SK-N-SH (cell line): ENCODE measurements at regions not wholly inside any gene's neighbourhood (a gene's known extent, or its start where the extent isn't known, plus 50 kb on each side); places are given as distances from the start of the nearest gene placed in this dataset.

Experiments used
- CTCF ChIA-PET: fragments of 300-600, 350-600 bp; formaldehyde crosslinking; extraction: SDS; loops from one replicate; lab custom pipeline; 2021; lab: Yijun Ruan, JAX
- POLR2A ChIA-PET: fragments of 350-600 bp; sonication (Branson Sonifier 250); formaldehyde crosslinking; extraction: SDS; loops from one replicate; lab custom pipeline; 2020; ENCODE audit warnings: antibody characterized with exemption, inconsistent platforms; lab: Yijun Ruan, JAX
- DNase-seq: peaks from one replicate; pipeline ENCODE4 v3.0.0; 2012
- H2AFZ ChIP-seq: fragments of 200-600 bp; sonication (generic); 2 replicates; pipeline ENCODE4 v1.8.1; 2016; ENCODE audit warnings: antibody characterized with exemption, mild to moderate bottlenecking, low read depth
- H3F3A ChIP-seq: fragments of 200-600 bp; sonication (generic); replicated peaks from 2 replicates; pipeline ENCODE3; 2016; ENCODE audit warnings: antibody characterized with exemption, mild to moderate bottlenecking; ENCODE audit not compliant: insufficient read depth
- H3K27ac ChIP-seq, 2 experiments: fragments of 200-500 bp in 1 of 2; fragments of 200-600 bp in 1 of 2; sonication (Bioruptor generic) in 1 of 2; sonication (generic), shearing (Covaris generic) in 1 of 2; 2 replicates each; pipeline versions ENCODE4 v1.5.1 to v1.6.1; 2014 to 2016; ENCODE audit warnings: low read depth in 2 of 2, inconsistent platforms in 1 of 2, low read length in 1 of 2, mild to moderate bottlenecking in 1 of 2, mixed read lengths in 1 of 2
- H3K27me3 ChIP-seq: fragments of 200-600 bp; sonication (generic), shearing (Covaris generic); 2 replicates; pipeline ENCODE4 v1.6.1; 2016; ENCODE audit warnings: mixed run types; ENCODE audit not compliant: insufficient read depth
- H3K36me3 ChIP-seq, 2 experiments: fragments of 200-500 bp in 1 of 2; fragments of 200-600 bp in 1 of 2; sonication (Bioruptor generic) in 1 of 2; sonication (generic) in 1 of 2; replicated peaks in 1 of 2; 2 replicates each; pipeline versions ENCODE3 to v1.5.1; 2014 to 2016; ENCODE audit warnings: low read length in 1 of 2, mild to moderate bottlenecking in 1 of 2; ENCODE audit not compliant: insufficient read depth in 2 of 2, control insufficient read depth in 1 of 2
- H3K4me1 ChIP-seq, 2 experiments: fragments of 200-500 bp in 1 of 2; fragments of 200-600 bp in 1 of 2; sonication (Bioruptor generic) in 1 of 2; sonication (generic), shearing (Covaris generic) in 1 of 2; 2 replicates each; pipeline versions ENCODE4 v1.5.1 to v1.6.1; 2014 to 2016; ENCODE audit warnings: low read depth in 1 of 2, low read length in 1 of 2, mixed run types in 1 of 2; ENCODE audit not compliant: insufficient read depth in 2 of 2, control insufficient read depth in 1 of 2
- H3K4me2 ChIP-seq: fragments of 200-600 bp; sonication (generic), shearing (Covaris generic); 2 replicates; pipeline ENCODE4 v1.6.1; 2017; ENCODE audit warnings: mixed run types
- H3K4me3 ChIP-seq, 2 experiments: fragments of 200-500 bp in 1 of 2; fragments of 200-600 bp in 1 of 2; sonication (Bioruptor generic) in 1 of 2; sonication (generic), shearing (Covaris generic) in 1 of 2; 2 replicates each; pipeline versions ENCODE4 v1.5.1 to v1.8.1; 2014 to 2016; ENCODE audit warnings: low read depth in 2 of 2, inconsistent platforms in 1 of 2, low read length in 1 of 2, mild to moderate bottlenecking in 1 of 2, mixed read lengths in 1 of 2, moderate library complexity in 1 of 2
- H3K79me2 ChIP-seq: fragments of 200-600 bp; sonication (generic); 2 replicates; pipeline ENCODE4 v1.8.1; 2017; ENCODE audit warnings: mild to moderate bottlenecking; ENCODE audit not compliant: insufficient read depth
- H3K9ac ChIP-seq: fragments of 200-600 bp; sonication (generic); 2 replicates; pipeline ENCODE4 v1.6.1; 2017; ENCODE audit warnings: mixed run types
- H3K9me2 ChIP-seq: fragments of 200-600 bp; sonication (generic); 2 replicates; pipeline ENCODE4 v1.6.1; 2017; ENCODE audit warnings: mixed run types
- H3K9me3 ChIP-seq: fragments of 200-600 bp; sonication (generic); 2 replicates; pipeline ENCODE4 v1.6.1; 2017; ENCODE audit warnings: mixed run types, mild to moderate bottlenecking, moderate library complexity
- H4K20me1 ChIP-seq: fragments of 200-600 bp; sonication (generic); 2 replicates; pipeline ENCODE4 v1.6.1; 2017; ENCODE audit warnings: mild to moderate bottlenecking, mixed run types; ENCODE audit not compliant: insufficient read depth
- CTCF ChIP-seq: fragments of 200-600 bp; sonication (generic); IDR thresholded peaks from 2 replicates; pipeline ENCODE4 v1.6.1; 2017; ENCODE audit warnings: antibody characterized with exemption, mild to moderate bottlenecking, moderate library complexity
- ELF1 ChIP-seq: IDR thresholded peaks from 2 replicates; pipeline ENCODE4 v1.4.0; 2012
- EZH2phosphoT487 ChIP-seq: fragments of 200-600 bp; sonication (generic); IDR thresholded peaks from 2 replicates; pipeline ENCODE4 v1.6.1; 2017; ENCODE audit warnings: low read depth, mixed run types, mild to moderate bottlenecking, antibody characterized with exemption, moderate library complexity, borderline replicate concordance
- FOXM1 ChIP-seq: IDR thresholded peaks from 2 replicates; pipeline ENCODE4 v1.4.0; 2012; ENCODE audit warnings: low read depth, mild to moderate bottlenecking
- GABPA ChIP-seq: IDR thresholded peaks from 2 replicates; pipeline ENCODE4 v1.4.0; 2012; ENCODE audit warnings: low read depth, mild to moderate bottlenecking
- GATA2 ChIP-seq: sonication (generic); formaldehyde crosslinking; IDR thresholded peaks from 2 replicates; pipeline ENCODE4 v1.5.0; 2020; ENCODE audit warnings: mild to moderate bottlenecking, missing genetic modification reagents
- MXI1 ChIP-seq: IDR thresholded peaks from 2 replicates; pipeline ENCODE4 v1.6.1; 2012; ENCODE audit warnings: mild to moderate bottlenecking, low read depth, low read length, improper control_type of control experiment
- NFIC ChIP-seq: IDR thresholded peaks from 2 replicates; pipeline ENCODE4 v1.4.0; 2012; ENCODE audit warnings: borderline replicate concordance
- POLR2AphosphoS5 ChIP-seq: IDR thresholded peaks from 2 replicates; pipeline ENCODE4 v1.6.1; 2012; ENCODE audit warnings: low read depth, low read length
- RCOR1 ChIP-seq: fragments of 150-350 bp; IDR thresholded peaks from 2 replicates; pipeline ENCODE4 v1.6.1; 2017; ENCODE audit warnings: antibody characterized with exemption, low read length
- SMC3 ChIP-seq: IDR thresholded peaks from 2 replicates; pipeline ENCODE4 v1.6.1; 2012; ENCODE audit warnings: low read depth, low read length, improper control_type of control experiment
- USF1 ChIP-seq: IDR thresholded peaks from 2 replicates; pipeline ENCODE4 v1.4.0; 2012; ENCODE audit warnings: low read depth, borderline replicate concordance
- YY1 ChIP-seq: IDR thresholded peaks from 2 replicates; pipeline ENCODE4 v1.4.0; 2012; ENCODE audit warnings: low read depth, mild to moderate bottlenecking
- WGBS: methylation state at CpG from one replicate; pipeline ENCODE4 v1.1.6; 2017; ENCODE audit warnings: low lambda C conversion rate; 5-methylcytosine and 5-hydroxymethylcytosine counted together
- TF ChIP-seq, protein P1 (sequence below): IDR thresholded peaks from 2 replicates; pipeline ENCODE4 v1.4.0; 2012; ENCODE audit warnings: low read depth, borderline replicate concordance

- no peaks in the 10 kb centered on the region for H3K36me3 ChIP-seq
- H3K9me3 ChIP-seq: no peaks in the 10 kb centered on the region
- H3K27me3 ChIP-seq: no peaks in the 10 kb centered on the region
- H3F3A ChIP-seq: no peaks in the 10 kb centered on the region
- H3K27ac ChIP-seq: no peak overlapping the region
- H3K4me2 ChIP-seq: no peak overlapping the region
- POLR2A ChIA-PET: no interaction called here
- H3K4me1 ChIP-seq: no peaks in the 10 kb centered on the region
- no peak overlapping the region for H3K9ac ChIP-seq
- CTCF ChIA-PET: interaction anchor here (1.1 to 1.4 kb wide), 2 partner anchors 10 to 13 kb away, joined by 3 to 4 read pairs; no protein-coding TSS in a partner anchor
- TF ChIP-seq CTCF (no peak), FOXM1 (no peak), EZH2phosphoT487 (no peak), ELF1 (no peak), USF1 (no peak), POLR2AphosphoS5 (no peak), RCOR1 (no peak), SMC3 (no peak), GATA2 (no peak), NFIC (no peak), GABPA (no peak), MXI1 (no peak), YY1 (no peak)
- TF ChIP-seq, protein P1, sequence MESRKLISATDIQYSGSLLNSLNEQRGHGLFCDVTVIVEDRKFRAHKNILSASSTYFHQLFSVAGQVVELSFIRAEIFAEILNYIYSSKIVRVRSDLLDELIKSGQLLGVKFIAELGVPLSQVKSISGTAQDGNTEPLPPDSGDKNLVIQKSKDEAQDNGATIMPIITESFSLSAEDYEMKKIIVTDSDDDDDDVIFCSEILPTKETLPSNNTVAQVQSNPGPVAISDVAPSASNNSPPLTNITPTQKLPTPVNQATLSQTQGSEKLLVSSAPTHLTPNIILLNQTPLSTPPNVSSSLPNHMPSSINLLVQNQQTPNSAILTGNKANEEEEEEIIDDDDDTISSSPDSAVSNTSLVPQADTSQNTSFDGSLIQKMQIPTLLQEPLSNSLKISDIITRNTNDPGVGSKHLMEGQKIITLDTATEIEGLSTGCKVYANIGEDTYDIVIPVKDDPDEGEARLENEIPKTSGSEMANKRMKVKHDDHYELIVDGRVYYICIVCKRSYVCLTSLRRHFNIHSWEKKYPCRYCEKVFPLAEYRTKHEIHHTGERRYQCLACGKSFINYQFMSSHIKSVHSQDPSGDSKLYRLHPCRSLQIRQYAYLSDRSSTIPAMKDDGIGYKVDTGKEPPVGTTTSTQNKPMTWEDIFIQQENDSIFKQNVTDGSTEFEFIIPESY: no peak
- H3K4me3 ChIP-seq: no peak overlapping the region
- WGBS: 27% methylated on average over 2 of the region's 2 CpGs
- H4K20me1 ChIP-seq: no peaks in the 10 kb centered on the region
- H3K79me2 ChIP-seq: no peaks in the 10 kb centered on the region
- no peak for DNase-seq
- no peaks in the 10 kb centered on the region for H3K9me2 ChIP-seq
- no peak overlapping the region for H2AFZ ChIP-seq
Measured at GRCh38 chr16:54690306-54690705, 240.4 kb upstream of the IRX5 start.
